ENCODE measurements at regions not wholly inside any gene's neighbourhood (a gene's known extent, or its start where the extent isn't known, plus 50 kb on each side); places are given as distances from the start of the nearest gene placed in this dataset.

DNA sequence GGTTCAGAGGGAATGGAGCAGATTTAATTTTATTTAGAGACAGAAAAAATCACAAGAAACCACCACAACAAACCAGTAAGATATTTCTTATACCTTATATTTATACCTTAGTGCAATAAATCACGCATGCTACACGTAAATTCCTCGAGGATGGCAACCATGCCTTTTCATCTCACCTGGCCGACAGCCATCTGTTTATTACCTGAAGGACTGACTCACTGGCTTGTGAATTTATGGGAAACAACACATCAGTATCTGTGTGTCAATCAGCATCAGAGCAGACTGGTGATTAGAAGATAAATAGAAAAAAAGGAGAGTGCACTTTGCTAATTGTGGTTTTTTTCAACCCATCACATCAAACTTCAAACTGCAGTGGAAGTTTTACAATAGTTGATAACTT, 58.4 kb downstream of the S1PR1 start:
- Histone ChIP-seq H3K4me3 (no peak overlapping the region), H3K36me3 (no peaks in the 10 kb centered on the region), H3K27ac (no peak overlapping the region), H3K27me3 (no peaks in the 10 kb centered on the region), H3K4me1 (peaks cover 0 to 9% (median 0%) of the 10 kb centered on the region in 4 donors), H3K9me3 (no peaks in the 10 kb centered on the region)
- TF ChIP-seq POLR2A (IDR thresholded peaks at IDR 0.05) (no peak), POLR2AphosphoS5 (IDR thresholded peaks at IDR 0.05) (no peak), EP300 (IDR thresholded peaks at IDR 0.05; ENCODE audit: low read depth) (no peak)
- TF ChIP-seq, protein P1, sequence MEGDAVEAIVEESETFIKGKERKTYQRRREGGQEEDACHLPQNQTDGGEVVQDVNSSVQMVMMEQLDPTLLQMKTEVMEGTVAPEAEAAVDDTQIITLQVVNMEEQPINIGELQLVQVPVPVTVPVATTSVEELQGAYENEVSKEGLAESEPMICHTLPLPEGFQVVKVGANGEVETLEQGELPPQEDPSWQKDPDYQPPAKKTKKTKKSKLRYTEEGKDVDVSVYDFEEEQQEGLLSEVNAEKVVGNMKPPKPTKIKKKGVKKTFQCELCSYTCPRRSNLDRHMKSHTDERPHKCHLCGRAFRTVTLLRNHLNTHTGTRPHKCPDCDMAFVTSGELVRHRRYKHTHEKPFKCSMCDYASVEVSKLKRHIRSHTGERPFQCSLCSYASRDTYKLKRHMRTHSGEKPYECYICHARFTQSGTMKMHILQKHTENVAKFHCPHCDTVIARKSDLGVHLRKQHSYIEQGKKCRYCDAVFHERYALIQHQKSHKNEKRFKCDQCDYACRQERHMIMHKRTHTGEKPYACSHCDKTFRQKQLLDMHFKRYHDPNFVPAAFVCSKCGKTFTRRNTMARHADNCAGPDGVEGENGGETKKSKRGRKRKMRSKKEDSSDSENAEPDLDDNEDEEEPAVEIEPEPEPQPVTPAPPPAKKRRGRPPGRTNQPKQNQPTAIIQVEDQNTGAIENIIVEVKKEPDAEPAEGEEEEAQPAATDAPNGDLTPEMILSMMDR (IDR thresholded peaks at IDR 0.05) = no peak
- intact Hi-C loops (cut with DNase I; ENCODE audit: low total_unique reads) (no loop called here), in situ Hi-C loops (cut with MboI; ENCODE audit: low pct_ligation_motif_present in 1 of 4, low pct_unique_long_range_greater_than_20kb in 1 of 4, low sequenced_read_pairs in 3 of 4) (loop anchor here in 1 of 4 donors (25.0 kb wide), 1 partner anchor 383 kb away; no protein-coding TSS in a partner anchor)
- 41 to 68% methylated on average over 4 of the region's 4 CpGs for WGBS, 2 donors (ENCODE audit: low coverage in 1 of 2)
- DNase-seq = peak; percentile 16

DNA sequence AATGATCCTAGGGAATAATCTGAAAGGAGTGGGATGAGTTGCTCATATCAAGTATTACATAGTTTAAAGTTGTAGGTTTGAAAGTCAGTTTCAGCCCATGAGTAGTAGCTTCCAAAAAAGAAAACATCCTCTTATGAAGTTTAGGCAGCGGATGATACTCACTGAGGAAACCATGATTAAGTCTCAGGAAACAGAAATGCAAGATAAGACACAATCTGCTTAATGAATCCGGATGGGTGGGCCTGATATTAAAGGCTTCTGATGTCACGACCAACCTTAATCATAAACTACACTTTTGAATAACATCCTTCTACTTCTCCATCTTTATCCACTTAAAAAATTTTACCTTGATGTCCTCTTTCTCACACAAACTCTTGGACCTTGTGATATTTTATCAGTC, 61.8 kb downstream of the S1PR1 start:
- no peaks in the 10 kb centered on the region for H3K4me1 ChIP-seq
- no peaks in the 10 kb centered on the region for H3K27me3 ChIP-seq
- no peak for DNase-seq
- intact Hi-C loops (cut with DNase I; ENCODE audit: low total_unique reads) (no loop called here), in situ Hi-C loops (cut with MboI; ENCODE audit: low pct_ligation_motif_present in 1 of 4, low pct_unique_long_range_greater_than_20kb in 1 of 4, low sequenced_read_pairs in 3 of 4) (loop anchor here in 1 of 4 donors (25.0 kb wide), 1 partner anchor 386 kb away; no protein-coding TSS in a partner anchor)
- H3K27ac ChIP-seq = no peak overlapping the region
- H3K36me3 ChIP-seq = no peaks in the 10 kb centered on the region
- H3K4me3 ChIP-seq = no peak overlapping the region
- WGBS, 2 donors (ENCODE audit: low coverage in 1 of 2) = 72 to 88% methylated on average over 3 of the region's 3 CpGs
- H3K9me3 ChIP-seq = no peaks in the 10 kb centered on the region
- TF ChIP-seq POLR2A (IDR thresholded peaks at IDR 0.05) (no peak), EP300 (IDR thresholded peaks at IDR 0.05; ENCODE audit: low read depth) (no peak), POLR2AphosphoS5 (IDR thresholded peaks at IDR 0.05) (no peak)
- TF ChIP-seq, protein P1 (IDR thresholded peaks at IDR 0.05) = no peak

DNA sequence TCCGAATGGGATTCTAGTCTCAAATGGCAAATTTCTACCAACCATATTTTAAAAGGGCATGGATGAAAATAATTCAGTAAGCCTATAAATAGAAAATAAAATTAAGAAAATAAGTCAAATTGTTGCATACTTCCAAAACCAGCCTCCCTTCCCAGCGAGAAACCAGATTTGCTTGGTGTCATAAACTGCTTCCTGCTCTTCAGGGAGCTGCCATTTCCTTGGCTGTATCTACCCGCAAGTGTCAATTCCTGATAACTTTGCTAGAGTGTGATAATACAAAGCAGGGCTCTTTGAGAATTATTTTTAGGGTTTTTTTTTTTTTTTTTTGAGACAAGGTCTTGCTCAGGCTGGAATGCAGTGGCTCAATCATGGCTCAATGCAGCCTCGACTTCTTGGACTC, 62.3 kb downstream of the S1PR1 start:
- TF ChIP-seq POLR2A (IDR thresholded peaks at IDR 0.05) = no peak
- TF ChIP-seq EP300 (IDR thresholded peaks at IDR 0.05; ENCODE audit: low read depth) = no peak
- no peak for TF ChIP-seq POLR2AphosphoS5 (IDR thresholded peaks at IDR 0.05)
- TF ChIP-seq, protein P1 (IDR thresholded peaks at IDR 0.05) = no peak
- H3K27me3 ChIP-seq = no peaks in the 10 kb centered on the region
- in situ Hi-C loops (cut with MboI; ENCODE audit: low pct_ligation_motif_present in 1 of 4, low pct_unique_long_range_greater_than_20kb in 1 of 4, low sequenced_read_pairs in 3 of 4) = loop anchor here in 1 of 4 donors (25.0 kb wide), 1 partner anchor 387 kb away; no protein-coding TSS in a partner anchor
- no peak for DNase-seq
- no peak overlapping the region for H3K4me3 ChIP-seq
- no peak overlapping the region for H3K27ac ChIP-seq
- 74 to 93% methylated on average over 3 to 4 of the region's 4 CpGs for WGBS, 2 donors (ENCODE audit: low coverage in 1 of 2)
- H3K36me3 ChIP-seq = no peaks in the 10 kb centered on the region
- intact Hi-C loops (cut with DNase I; ENCODE audit: low total_unique reads) = no loop called here
- H3K9me3 ChIP-seq = no peaks in the 10 kb centered on the region
- no peaks in the 10 kb centered on the region for H3K4me1 ChIP-seq

DNA sequence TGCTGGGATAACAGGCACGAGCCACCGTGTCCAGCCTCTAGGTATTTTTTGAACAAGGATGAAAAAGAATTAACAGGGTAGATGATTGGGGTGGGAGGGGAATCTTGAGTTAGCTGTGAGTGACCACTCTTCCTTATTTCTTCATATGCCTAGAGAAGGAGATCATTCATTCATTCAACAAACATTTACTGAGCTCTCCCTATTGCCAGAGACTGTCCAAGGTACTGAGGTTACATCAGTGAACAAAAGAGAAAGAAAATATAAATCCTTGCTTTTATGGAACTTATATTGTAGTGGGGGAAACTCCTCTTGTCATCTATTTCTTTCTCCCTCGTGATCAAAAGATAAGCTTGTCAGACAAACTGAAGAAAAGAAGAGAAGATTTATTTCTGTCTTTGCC, 62.9 kb downstream of the S1PR1 start:
- intact Hi-C loops (cut with DNase I; ENCODE audit: low total_unique reads) = no loop called here
- H3K9me3 ChIP-seq = no peaks in the 10 kb centered on the region
- H3K27ac ChIP-seq = no peak overlapping the region
- WGBS, 2 donors (ENCODE audit: low coverage in 1 of 2) = 66 to 86% methylated on average over 3 of the region's 3 CpGs
- H3K4me3 ChIP-seq = no peak overlapping the region
- no peak for DNase-seq
- H3K4me1 ChIP-seq = no peaks in the 10 kb centered on the region
- no peaks in the 10 kb centered on the region for H3K27me3 ChIP-seq
- no peaks in the 10 kb centered on the region for H3K36me3 ChIP-seq
- TF ChIP-seq POLR2A (IDR thresholded peaks at IDR 0.05) = no peak
- TF ChIP-seq POLR2AphosphoS5 (IDR thresholded peaks at IDR 0.05) = no peak
- TF ChIP-seq, protein P1 (IDR thresholded peaks at IDR 0.05) = no peak
- TF ChIP-seq EP300 (IDR thresholded peaks at IDR 0.05; ENCODE audit: low read depth) = no peak
- in situ Hi-C loops (cut with MboI; ENCODE audit: low pct_ligation_motif_present in 1 of 4, low pct_unique_long_range_greater_than_20kb in 1 of 4, low sequenced_read_pairs in 3 of 4) = loop anchor here in 1 of 4 donors (25.0 kb wide), 1 partner anchor 387 kb away; no protein-coding TSS in a partner anchor
